Panc1 (cell line): ENCODE measurements at regions not wholly inside any gene's neighbourhood (a gene's known extent, or its start where the extent isn't known, plus 50 kb on each side); places are given as distances from the start of the nearest gene placed in this dataset.
"Not testable (repeated sequence)": the region's sequence is repeated elsewhere in the genome, so short reads cannot be mapped to it uniquely, and the experiment has no call there.

Experiments used
- ATAC-seq: fragments of 200-7000 bp; cut with Tn5 transposase; 2 replicates; pipeline ENCODE4 v1.9.1; 2020; ENCODE audit warnings: mild to moderate bottlenecking, moderate library complexity
- BruUV-seq: library from RNA; stranded (reverse); fragments of 400-500 nt; replicated peaks from 2 replicates; lab custom pipeline; 2021; lab: Mats Ljungman, UMichigan
- CTCF ChIA-PET: fragments of 300-600 bp; sonication (Branson Sonifier 250); formaldehyde crosslinking; loops from one replicate; lab custom pipeline; 2022; ENCODE audit warnings: antibody characterized with exemption; lab: Charles Lee
- POLR2A ChIA-PET: fragments of 300-600 bp; sonication (Branson Sonifier 250); formaldehyde crosslinking; loops from one replicate; lab custom pipeline; 2022; ENCODE audit warnings: antibody characterized with exemption; lab: Charles Lee
- DNase-seq: peaks from one replicate; pipeline ENCODE4 v3.0.0-alpha.2; 2010; ENCODE audit warnings: low read depth, low spot score
- H3K27ac ChIP-seq: 2 replicates; pipeline ENCODE4 v1.5.1; 2011; ENCODE audit warnings: mild to moderate bottlenecking, low read length, inconsistent platforms
- H3K27me3 ChIP-seq: fragments of 200-500 bp; sonication (Bioruptor generic); 2 replicates; pipeline ENCODE4 v1.6.0; 2014; ENCODE audit warnings: low read length, inconsistent platforms; ENCODE audit not compliant: control insufficient read depth, insufficient read depth
- H3K36me3 ChIP-seq: fragments of 200-500 bp; sonication (Bioruptor generic); 2 replicates; pipeline ENCODE4 v1.5.1; 2014; ENCODE audit warnings: inconsistent platforms, mild to moderate bottlenecking, low read length, moderate library complexity; ENCODE audit not compliant: control insufficient read depth, insufficient read depth
- H3K4me1 ChIP-seq: 2 replicates; pipeline ENCODE4 v1.5.1; 2011; ENCODE audit warnings: inconsistent platforms, mild to moderate bottlenecking, low read length, moderate library complexity; ENCODE audit not compliant: control insufficient read depth, insufficient read depth
- H3K4me3 ChIP-seq, 2 experiments: 2 replicates each; pipeline ENCODE4 v1.5.1; 2011 to 2012; ENCODE audit warnings: low read depth in 2 of 2, low read length in 2 of 2, mild to moderate bottlenecking in 2 of 2, inconsistent platforms in 1 of 2, moderate library complexity in 1 of 2
- H3K9me3 ChIP-seq: fragments of 200-500 bp; sonication (Bioruptor generic); 2 replicates; pipeline ENCODE4 v1.5.1; 2014; ENCODE audit warnings: low read depth, mild to moderate bottlenecking, inconsistent platforms, low read length, moderate library complexity; ENCODE audit not compliant: control insufficient read depth, insufficient read depth
- CTCF ChIP-seq: fragments of 450-650 bp; IDR thresholded peaks from 2 replicates; pipeline ENCODE4 v1.5.1; 2017; ENCODE audit warnings: mild to moderate bottlenecking
- POLR2AphosphoS5 ChIP-seq: IDR thresholded peaks from 2 replicates; pipeline ENCODE4 v1.6.1; 2012; ENCODE audit warnings: mild to moderate bottlenecking, low read depth, low read length, moderate library complexity
- SIN3A ChIP-seq: IDR thresholded peaks from 2 replicates; pipeline ENCODE4 v1.6.1; 2012; ENCODE audit warnings: low read depth, mild to moderate bottlenecking, low read length, moderate library complexity, borderline replicate concordance; ENCODE audit not compliant: insufficient read depth
- TCF7L2 ChIP-seq: IDR thresholded peaks from 2 replicates; pipeline ENCODE4 v1.6.1; 2011; ENCODE audit warnings: mild to moderate bottlenecking, low read depth, low read length, inconsistent platforms
- in situ Hi-C: cut with HindIII; loops from 2 replicates; pipeline ENCODE4 v1.10.0; 2016; ENCODE audit warnings: low sequenced_read_pairs, low pct_unique_long_range_greater_than_20kb
- intact Hi-C: fragments of 100-400 bp; cut with micrococcal nuclease; formaldehyde crosslinking; loops from one replicate; pipeline ENCODE4 v1.10.0; 2022; ENCODE audit not compliant: unreplicated experiment
- TF ChIP-seq, protein P1 (sequence below), 2 experiments: IDR thresholded peaks; 2 replicates each; pipeline ENCODE4 v1.6.1; 2011 to 2012; ENCODE audit warnings: low read depth in 2 of 2, control low read depth in 1 of 2, low read length in 1 of 2, mild to moderate bottlenecking in 1 of 2, moderate library complexity in 1 of 2; ENCODE audit not compliant: insufficient read depth in 1 of 2

- ATAC-seq, result no peak
- in situ Hi-C loops (no loop called here), intact Hi-C loops (no loop called here)
- Histone ChIP-seq H3K27me3 (no peaks in the 10 kb centered on the region), H3K4me1 (no peaks in the 10 kb centered on the region), H3K4me3 (no peak overlapping the region), H3K9me3 (no peaks in the 10 kb centered on the region), H3K36me3 (no peaks in the 10 kb centered on the region), H3K27ac (no peak overlapping the region)
- POLR2A ChIA-PET, result no interaction called here
- CTCF ChIA-PET, result no interaction called here
- TF ChIP-seq TCF7L2, result no peak
- no peak for TF ChIP-seq SIN3A
- TF ChIP-seq, protein P1, sequence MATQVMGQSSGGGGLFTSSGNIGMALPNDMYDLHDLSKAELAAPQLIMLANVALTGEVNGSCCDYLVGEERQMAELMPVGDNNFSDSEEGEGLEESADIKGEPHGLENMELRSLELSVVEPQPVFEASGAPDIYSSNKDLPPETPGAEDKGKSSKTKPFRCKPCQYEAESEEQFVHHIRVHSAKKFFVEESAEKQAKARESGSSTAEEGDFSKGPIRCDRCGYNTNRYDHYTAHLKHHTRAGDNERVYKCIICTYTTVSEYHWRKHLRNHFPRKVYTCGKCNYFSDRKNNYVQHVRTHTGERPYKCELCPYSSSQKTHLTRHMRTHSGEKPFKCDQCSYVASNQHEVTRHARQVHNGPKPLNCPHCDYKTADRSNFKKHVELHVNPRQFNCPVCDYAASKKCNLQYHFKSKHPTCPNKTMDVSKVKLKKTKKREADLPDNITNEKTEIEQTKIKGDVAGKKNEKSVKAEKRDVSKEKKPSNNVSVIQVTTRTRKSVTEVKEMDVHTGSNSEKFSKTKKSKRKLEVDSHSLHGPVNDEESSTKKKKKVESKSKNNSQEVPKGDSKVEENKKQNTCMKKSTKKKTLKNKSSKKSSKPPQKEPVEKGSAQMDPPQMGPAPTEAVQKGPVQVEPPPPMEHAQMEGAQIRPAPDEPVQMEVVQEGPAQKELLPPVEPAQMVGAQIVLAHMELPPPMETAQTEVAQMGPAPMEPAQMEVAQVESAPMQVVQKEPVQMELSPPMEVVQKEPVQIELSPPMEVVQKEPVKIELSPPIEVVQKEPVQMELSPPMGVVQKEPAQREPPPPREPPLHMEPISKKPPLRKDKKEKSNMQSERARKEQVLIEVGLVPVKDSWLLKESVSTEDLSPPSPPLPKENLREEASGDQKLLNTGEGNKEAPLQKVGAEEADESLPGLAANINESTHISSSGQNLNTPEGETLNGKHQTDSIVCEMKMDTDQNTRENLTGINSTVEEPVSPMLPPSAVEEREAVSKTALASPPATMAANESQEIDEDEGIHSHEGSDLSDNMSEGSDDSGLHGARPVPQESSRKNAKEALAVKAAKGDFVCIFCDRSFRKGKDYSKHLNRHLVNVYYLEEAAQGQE (IDR thresholded peaks at IDR 0.05; ENCODE audit: insufficient read depth in 1 of 2, low read depth in 2 of 2, low read length in 1 of 2), result no peak
- no peak for TF ChIP-seq POLR2AphosphoS5
- TF ChIP-seq CTCF, result no peak
- no TSS peak for BruUV-seq
- DNase-seq, result no peak
Observed at GRCh38 chr10:84015877-84016595, 123.3 kb upstream of the GHITM start.

- no peak for ATAC-seq
- ChIA-PET POLR2A (no interaction called here), CTCF (no interaction called here)
- H3K9me3 ChIP-seq, result no peaks in the 10 kb centered on the region
- H3K27ac ChIP-seq, result no peak overlapping the region
- no peak for DNase-seq
- in situ Hi-C loops (no loop called here), intact Hi-C loops (no loop called here)
- no peaks in the 10 kb centered on the region for H3K4me1 ChIP-seq
- no peaks in the 10 kb centered on the region for H3K36me3 ChIP-seq
- no TSS peak for BruUV-seq
- TF ChIP-seq POLR2AphosphoS5 (no peak), SIN3A (no peak), CTCF (no peak), TCF7L2 (no peak)
- TF ChIP-seq, protein P1 (IDR thresholded peaks at IDR 0.05; ENCODE audit: insufficient read depth in 1 of 2, low read depth in 2 of 2, low read length in 1 of 2), result no peak
- no peaks in the 10 kb centered on the region for H3K27me3 ChIP-seq
- no peak overlapping the region for H3K4me3 ChIP-seq
Observed at GRCh38 chr10:84018826-84019225, 120.5 kb upstream of the GHITM start.

DNA sequence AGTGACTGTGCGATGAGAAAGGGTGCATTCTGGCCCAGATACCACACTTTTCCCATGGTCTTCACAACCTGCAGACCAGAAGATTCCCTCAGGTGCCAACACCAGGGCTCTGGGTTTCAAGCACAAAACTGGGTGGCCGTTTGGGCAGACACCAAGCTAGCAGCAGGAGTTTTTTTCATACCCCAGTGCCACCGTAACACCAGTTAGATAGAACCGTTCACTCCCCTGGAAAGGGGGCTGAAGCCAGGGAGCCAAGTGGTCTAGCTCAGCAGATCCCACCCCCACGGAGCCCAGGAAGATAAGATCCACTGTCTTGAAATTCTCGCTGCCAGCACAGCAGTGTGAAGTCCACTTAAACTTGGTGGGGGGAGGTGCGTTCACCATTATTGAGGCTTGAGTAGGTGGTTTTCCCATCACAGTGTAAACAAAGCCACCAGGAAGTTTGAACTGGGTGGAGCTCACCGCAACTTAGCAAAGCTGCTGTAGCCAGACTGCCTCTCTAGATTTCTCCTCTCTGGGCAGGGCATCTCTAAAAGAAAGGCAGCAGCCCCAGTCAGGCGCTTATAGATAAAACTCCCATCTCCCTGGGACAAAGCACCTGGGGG lies 119.4 kb upstream of the GHITM start:
- CTCF ChIA-PET, POLR2A ChIA-PET, BruUV-seq: not testable (repeated sequence)

More for the DNA sequence above, 119.4 kb upstream of the GHITM start:
- H3K36me3 ChIP-seq, H3K4me1 ChIP-seq, in situ Hi-C loops, intact Hi-C loops, DNase-seq, H3K4me3 ChIP-seq, H3K27ac ChIP-seq, H3K27me3 ChIP-seq, H3K9me3 ChIP-seq, ATAC-seq: not testable (repeated sequence)
